Parathyroid adenoma (tissue), 2 donors: ENCODE measurements at regions not wholly inside any gene's neighbourhood (a gene's known extent, or its start where the extent isn't known, plus 50 kb on each side); places are given as distances from the start of the nearest gene placed in this dataset.

Experiments used
- H2AFZ ChIP-seq: fragments of 300-600 bp; sonication (generic); one replicate; pipeline ENCODE4 v1.7.0; 2017; ENCODE audit warnings: antibody characterized with exemption, mild to moderate bottlenecking
- H3K27ac ChIP-seq: fragments of 300-600 bp; sonication (generic); one replicate; pipeline ENCODE4 v1.7.0; 2017
- H3K27me3 ChIP-seq: fragments of 300-600 bp; sonication (generic); one replicate; pipeline ENCODE4 v1.7.0; 2017; ENCODE audit warnings: low read length; ENCODE audit not compliant: control insufficient read depth, insufficient read depth
- H3K36me3 ChIP-seq: fragments of 300-600 bp; sonication (generic); one replicate; pipeline ENCODE4 v1.7.0; 2017; ENCODE audit warnings: low read length; ENCODE audit not compliant: control insufficient read depth, insufficient read depth
- H3K4me1 ChIP-seq: fragments of 300-600 bp; sonication (generic); one replicate; pipeline ENCODE4 v1.7.0; 2017; ENCODE audit warnings: control low read depth
- H3K4me2 ChIP-seq: fragments of 300-600 bp; sonication (generic); one replicate; pipeline ENCODE4 v1.7.0; 2017; ENCODE audit warnings: low read length
- H3K4me3 ChIP-seq: fragments of 300-600 bp; sonication (generic); one replicate; pipeline ENCODE4 v1.7.0; 2017; ENCODE audit warnings: low read depth, low read length
- H3K79me2 ChIP-seq: fragments of 300-600 bp; sonication (generic); one replicate; pipeline ENCODE4 v1.7.0; 2017; ENCODE audit warnings: control low read depth
- H3K9ac ChIP-seq: fragments of 300-600 bp; sonication (generic); one replicate; pipeline ENCODE4 v1.7.0; 2017; ENCODE audit warnings: mild to moderate bottlenecking
- H3K9me3 ChIP-seq: fragments of 300-600 bp; sonication (generic); one replicate; pipeline ENCODE4 v1.7.0; 2017; ENCODE audit warnings: low read length; ENCODE audit not compliant: control insufficient read depth
- TF ChIP-seq, protein P1 (sequence below): fragments of 300-600 bp; sonication (generic); IDR thresholded peaks from one replicate; pipeline ENCODE4 v1.7.0; 2017; ENCODE audit warnings: antibody characterized with exemption, mild to moderate bottlenecking
- donor health status: primary hyperparathyroidism.

DNA sequence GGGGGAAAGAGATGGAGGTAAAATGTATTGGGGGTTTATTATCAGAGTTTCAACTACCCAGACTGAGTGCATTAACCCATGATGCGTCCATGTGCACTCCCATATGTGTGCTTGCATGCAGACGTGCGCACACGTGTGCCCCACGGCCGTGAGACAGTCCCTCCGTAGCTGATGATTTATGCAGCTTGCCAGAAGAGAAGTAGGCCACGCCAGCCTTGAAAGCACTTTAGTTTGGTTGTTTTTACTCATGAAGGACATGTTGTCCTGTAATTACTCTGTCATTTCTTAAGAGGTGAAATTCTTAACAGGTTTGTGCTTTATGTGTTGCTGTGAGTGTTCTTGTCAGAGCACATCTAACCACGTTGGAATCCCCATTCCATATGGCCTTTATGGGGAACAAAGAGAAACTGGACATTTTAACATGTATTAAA is 467.8 kb downstream of the LMO4 start:
- Histone ChIP-seq H3K4me3 (no peak overlapping the region), H3K4me2 (no peak overlapping the region), H3K36me3 (no peaks in the 10 kb centered on the region), H3K9me3 (no peaks in the 10 kb centered on the region), H3K9ac (no peak overlapping the region), H2AFZ (no peak overlapping the region), H3K4me1 (no peaks in the 10 kb centered on the region), H3K79me2 (no peaks in the 10 kb centered on the region), H3K27me3 (no peaks in the 10 kb centered on the region), H3K27ac (no peak overlapping the region)
- TF ChIP-seq, protein P1, sequence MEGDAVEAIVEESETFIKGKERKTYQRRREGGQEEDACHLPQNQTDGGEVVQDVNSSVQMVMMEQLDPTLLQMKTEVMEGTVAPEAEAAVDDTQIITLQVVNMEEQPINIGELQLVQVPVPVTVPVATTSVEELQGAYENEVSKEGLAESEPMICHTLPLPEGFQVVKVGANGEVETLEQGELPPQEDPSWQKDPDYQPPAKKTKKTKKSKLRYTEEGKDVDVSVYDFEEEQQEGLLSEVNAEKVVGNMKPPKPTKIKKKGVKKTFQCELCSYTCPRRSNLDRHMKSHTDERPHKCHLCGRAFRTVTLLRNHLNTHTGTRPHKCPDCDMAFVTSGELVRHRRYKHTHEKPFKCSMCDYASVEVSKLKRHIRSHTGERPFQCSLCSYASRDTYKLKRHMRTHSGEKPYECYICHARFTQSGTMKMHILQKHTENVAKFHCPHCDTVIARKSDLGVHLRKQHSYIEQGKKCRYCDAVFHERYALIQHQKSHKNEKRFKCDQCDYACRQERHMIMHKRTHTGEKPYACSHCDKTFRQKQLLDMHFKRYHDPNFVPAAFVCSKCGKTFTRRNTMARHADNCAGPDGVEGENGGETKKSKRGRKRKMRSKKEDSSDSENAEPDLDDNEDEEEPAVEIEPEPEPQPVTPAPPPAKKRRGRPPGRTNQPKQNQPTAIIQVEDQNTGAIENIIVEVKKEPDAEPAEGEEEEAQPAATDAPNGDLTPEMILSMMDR, result no peak

DNA sequence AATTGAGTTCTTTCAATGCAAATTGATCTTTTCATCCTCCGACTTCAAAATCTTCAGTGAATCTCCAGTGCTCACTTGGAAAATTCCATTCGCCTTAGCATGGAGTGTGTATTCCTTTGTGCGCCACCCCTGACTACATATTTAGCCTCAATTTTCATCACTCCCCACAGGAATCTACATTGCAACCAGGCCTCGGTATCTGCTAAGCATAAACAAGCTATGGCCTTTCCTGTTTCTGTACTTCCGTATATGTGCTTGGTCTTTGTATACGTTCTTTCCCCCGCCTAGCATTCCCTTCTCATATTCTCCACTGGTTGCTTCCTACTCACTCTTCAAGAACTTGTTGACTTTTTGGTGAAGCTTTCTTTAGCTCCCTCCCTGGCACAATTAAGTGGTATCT is 470.8 kb downstream of the LMO4 start:
- no peak overlapping the region for H3K4me3 ChIP-seq
- H3K36me3 ChIP-seq, result no peaks in the 10 kb centered on the region
- no peak overlapping the region for H3K9ac ChIP-seq
- no peaks in the 10 kb centered on the region for H3K27me3 ChIP-seq
- H3K4me1 ChIP-seq, result no peaks in the 10 kb centered on the region
- H3K9me3 ChIP-seq, result no peaks in the 10 kb centered on the region
- no peak overlapping the region for H3K27ac ChIP-seq
- TF ChIP-seq, protein P1, result no peak
- H2AFZ ChIP-seq, result no peak overlapping the region
- no peak overlapping the region for H3K4me2 ChIP-seq
- H3K79me2 ChIP-seq, result no peaks in the 10 kb centered on the region

DNA sequence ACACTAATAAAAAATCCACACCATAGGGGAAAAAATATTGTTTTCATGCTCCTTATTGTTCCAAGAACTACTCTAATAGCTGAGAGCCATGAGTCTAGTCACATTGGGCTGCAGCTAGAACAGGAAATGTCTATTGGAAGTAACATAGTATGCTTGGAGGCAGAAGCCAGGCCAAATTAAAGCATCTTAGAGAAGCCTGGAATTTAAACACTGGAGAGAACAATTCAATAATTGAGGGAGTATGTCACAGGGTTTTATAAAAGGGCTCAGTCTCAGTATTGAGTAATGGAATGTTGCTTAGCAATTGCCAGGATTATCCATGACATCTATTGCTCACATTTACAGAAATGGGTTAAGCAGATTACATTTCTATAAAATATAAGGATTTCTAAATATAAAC is 471.3 kb downstream of the LMO4 start:
- Histone ChIP-seq H3K27ac (no peak overlapping the region), H2AFZ (no peak overlapping the region), H3K4me2 (no peak overlapping the region), H3K9ac (no peak overlapping the region), H3K4me3 (no peak overlapping the region), H3K36me3 (no peaks in the 10 kb centered on the region), H3K79me2 (no peaks in the 10 kb centered on the region), H3K27me3 (no peaks in the 10 kb centered on the region), H3K9me3 (no peaks in the 10 kb centered on the region), H3K4me1 (no peaks in the 10 kb centered on the region)
- TF ChIP-seq, protein P1, result no peak

DNA sequence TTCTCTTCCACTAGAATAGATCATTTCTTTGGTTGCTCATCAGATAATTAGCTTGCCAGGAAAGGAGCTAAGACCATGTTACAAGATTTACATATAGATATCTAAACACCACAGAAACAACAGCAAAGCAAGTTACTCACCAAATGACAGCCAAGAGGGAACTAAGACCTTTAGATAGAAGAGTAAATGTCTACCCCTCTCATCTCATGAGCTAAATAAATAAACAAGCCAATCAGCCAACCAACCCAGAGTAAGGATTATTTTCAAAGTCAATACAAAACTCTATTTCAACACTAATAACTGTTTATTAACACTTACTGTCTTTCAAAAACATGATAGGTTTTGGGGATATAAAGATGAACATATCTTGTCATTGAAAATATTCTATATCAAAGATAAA is 474.7 kb downstream of the LMO4 start:
- Histone ChIP-seq H3K4me2 (no peak overlapping the region), H3K27me3 (no peaks in the 10 kb centered on the region), H3K9ac (no peak overlapping the region), H3K4me3 (no peak overlapping the region), H3K4me1 (no peaks in the 10 kb centered on the region), H3K27ac (no peak overlapping the region), H3K79me2 (no peaks in the 10 kb centered on the region), H2AFZ (no peak overlapping the region), H3K36me3 (no peaks in the 10 kb centered on the region), H3K9me3 (no peaks in the 10 kb centered on the region)
- TF ChIP-seq, protein P1, result no peak

DNA sequence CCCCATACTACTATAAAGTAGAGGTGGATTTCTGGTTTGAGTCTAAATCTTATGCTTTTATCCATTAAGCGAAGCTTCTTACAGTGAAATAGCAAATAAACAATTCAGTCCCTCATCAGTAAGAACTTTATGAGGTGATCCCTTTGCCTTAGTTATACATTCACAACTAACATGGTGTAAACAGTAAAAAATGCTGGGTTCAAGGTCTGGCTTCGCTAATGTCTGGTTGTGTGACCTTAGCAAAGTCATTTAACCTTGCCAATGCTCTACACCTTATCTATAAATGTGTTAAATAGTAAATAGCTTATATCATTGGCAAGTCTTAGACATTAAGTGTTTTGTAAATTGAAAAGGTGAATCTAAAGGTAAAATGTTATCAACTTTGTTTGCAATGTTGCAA is 475.4 kb downstream of the LMO4 start:
- no peaks in the 10 kb centered on the region for H3K79me2 ChIP-seq
- H3K36me3 ChIP-seq, result no peaks in the 10 kb centered on the region
- no peak overlapping the region for H3K9ac ChIP-seq
- no peaks in the 10 kb centered on the region for H3K27me3 ChIP-seq
- H3K9me3 ChIP-seq, result no peaks in the 10 kb centered on the region
- TF ChIP-seq, protein P1, result no peak
- no peaks in the 10 kb centered on the region for H3K4me1 ChIP-seq
- no peak overlapping the region for H3K27ac ChIP-seq
- no peak overlapping the region for H3K4me3 ChIP-seq
- H3K4me2 ChIP-seq, result no peak overlapping the region
- no peak overlapping the region for H2AFZ ChIP-seq
